ENCODE measurements at regions not wholly inside any gene's neighbourhood (a gene's known extent, or its start where the extent isn't known, plus 50 kb on each side); places are given as distances from the start of the nearest gene placed in this dataset.

- TF ChIP-seq CTCF (IDR thresholded peaks at IDR 0.05; ENCODE audit: insufficient read depth, low read length) (no peak), REST (IDR thresholded peaks at IDR 0.05; ENCODE audit: insufficient replicate concordance, low read depth) (no peak)
Measured at GRCh38 chr6:129965096-129965495, 53.3 kb upstream of the L3MBTL3 start.

Measured in HL-60 (cell line).